ENCODE measurements at regions not wholly inside any gene's neighbourhood (a gene's known extent, or its start where the extent isn't known, plus 50 kb on each side); places are given as distances from the start of the nearest gene placed in this dataset.

GRCh38 chrX:140104760-140105159, 139.4 kb upstream of the CXorf66 start:
- Histone ChIP-seq H3F3A (replicated peaks; ENCODE audit: low read depth) (no peaks in the 10 kb centered on the region), H3K9me2 (ENCODE audit: insufficient read depth) (no peaks in the 10 kb centered on the region), H3K4me3 (no peak overlapping the region), H3K79me2 (replicated peaks; ENCODE audit: insufficient read depth) (no peaks in the 10 kb centered on the region), H3K4me1 (ENCODE audit: insufficient read depth) (0 out of 2 replicates have a peak, but pooled peaks cover 10% of the 10 kb centered on the region), H3K36me3 (ENCODE audit: insufficient read depth) (no peaks in the 10 kb centered on the region), H3K27ac (ENCODE audit: low read depth) (no peak overlapping the region), H2AFZ (no peak overlapping the region), H3K4me2 (no peak overlapping the region), H4K20me1 (replicated peaks; ENCODE audit: insufficient read depth) (no peaks in the 10 kb centered on the region), H3K27me3 (ENCODE audit: insufficient read depth) (no peaks in the 10 kb centered on the region)
- Mint-ChIP-seq H3K36me3 (ENCODE audit: low read depth) (no peaks in the 10 kb centered on the region), H3K4me3 (no peak overlapping the region), H3K9me3 (no peaks in the 10 kb centered on the region), H3K27me3 (ENCODE audit: insufficient read depth, low read depth, poor library complexity) (peaks cover 4% of the 10 kb centered on the region), H3K4me1 (peaks cover 13% of the 10 kb centered on the region; the same call in 2 of the 3 replicates), H3K27ac (no peak overlapping the region)
- DNase-seq (ENCODE audit: low spot score) (no peak), ATAC-seq (no peak)
- TF ChIP-seq NANOG (IDR thresholded peaks at IDR 0.05; ENCODE audit: borderline replicate concordance) (no peak), EZH2phosphoT487 (IDR thresholded peaks at IDR 0.05; ENCODE audit: unreplicated experiment) (no peak), STAT1 (IDR thresholded peaks at IDR 0.05; ENCODE audit: unreplicated experiment) (no peak), CTCF (conservative IDR thresholded peaks at IDR 0.05; ENCODE audit: low read depth in 2 of 2) (no peak), REST (IDR thresholded peaks at IDR 0.05; ENCODE audit: unreplicated experiment) (no peak), POLR2AphosphoS5 (IDR thresholded peaks at IDR 0.05; ENCODE audit: low read depth) (no peak), CREB1 (CRISPR knock-in tag; IDR thresholded peaks at IDR 0.05; ENCODE audit: low read depth) (no peak), ZNF331 (CRISPR knock-in tag; IDR thresholded peaks at IDR 0.05; ENCODE audit: low read depth) (no peak), ZNF114 (CRISPR knock-in tag; IDR thresholded peaks at IDR 0.05) (no peak), ZNF462 (CRISPR knock-in tag; IDR thresholded peaks at IDR 0.05) (no peak), JUNB (IDR thresholded peaks at IDR 0.05; ENCODE audit: unreplicated experiment) (no peak), EZH2 (IDR thresholded peaks at IDR 0.05; ENCODE audit: low read depth, unreplicated experiment) (no peak), ETS1 (IDR thresholded peaks at IDR 0.05) (no peak)

All from GM23338 (cell line).